HFFc6 (cell line): ENCODE measurements at regions not wholly inside any gene's neighbourhood (a gene's known extent, or its start where the extent isn't known, plus 50 kb on each side); places are given as distances from the start of the nearest gene placed in this dataset.
"Not testable (repeated sequence)": the region's sequence is repeated elsewhere in the genome, so short reads cannot be mapped to it uniquely, and the experiment has no call there.

ENCODE experiments used
- DNase-seq: peaks from one replicate; pipeline ENCODE4 v3.0.0-alpha.2; 2018
- H3K27ac Mint-ChIP-seq: 2 replicates; pipeline ENCODE4 v1.8.0; 2020; ENCODE audit warnings: mild to moderate bottlenecking, mixed read lengths
- H3K27me3 Mint-ChIP-seq: 2 replicates; pipeline ENCODE4 v1.8.0; 2021; ENCODE audit warnings: mild to moderate bottlenecking, moderate library complexity, mixed read lengths; ENCODE audit not compliant: insufficient read depth
- H3K36me3 Mint-ChIP-seq: 2 replicates; pipeline ENCODE4 v1.8.0; 2021; ENCODE audit warnings: low read depth, mixed read lengths
- H3K4me1 Mint-ChIP-seq: 2 replicates; pipeline ENCODE4 v1.8.0; 2020; ENCODE audit warnings: low read depth, mixed read lengths
- H3K4me3 Mint-ChIP-seq: 2 replicates; pipeline ENCODE4 v1.8.0; 2020; ENCODE audit warnings: mild to moderate bottlenecking, moderate library complexity, mixed read lengths
- H3K9me3 Mint-ChIP-seq: 2 replicates; pipeline ENCODE4 v1.8.0; 2020; ENCODE audit warnings: mild to moderate bottlenecking, mixed read lengths
- TF ChIP-seq, protein P1 (sequence below): fragments of 200-600 bp; sonication (generic); IDR thresholded peaks from 2 replicates; pipeline ENCODE4 v1.5.0; 2021; ENCODE audit warnings: antibody characterized with exemption, mild to moderate bottlenecking

GRCh38 chr4:126411047-126411446 is 1096.3 kb downstream of the FAT4 start:
- TF ChIP-seq, protein P1, sequence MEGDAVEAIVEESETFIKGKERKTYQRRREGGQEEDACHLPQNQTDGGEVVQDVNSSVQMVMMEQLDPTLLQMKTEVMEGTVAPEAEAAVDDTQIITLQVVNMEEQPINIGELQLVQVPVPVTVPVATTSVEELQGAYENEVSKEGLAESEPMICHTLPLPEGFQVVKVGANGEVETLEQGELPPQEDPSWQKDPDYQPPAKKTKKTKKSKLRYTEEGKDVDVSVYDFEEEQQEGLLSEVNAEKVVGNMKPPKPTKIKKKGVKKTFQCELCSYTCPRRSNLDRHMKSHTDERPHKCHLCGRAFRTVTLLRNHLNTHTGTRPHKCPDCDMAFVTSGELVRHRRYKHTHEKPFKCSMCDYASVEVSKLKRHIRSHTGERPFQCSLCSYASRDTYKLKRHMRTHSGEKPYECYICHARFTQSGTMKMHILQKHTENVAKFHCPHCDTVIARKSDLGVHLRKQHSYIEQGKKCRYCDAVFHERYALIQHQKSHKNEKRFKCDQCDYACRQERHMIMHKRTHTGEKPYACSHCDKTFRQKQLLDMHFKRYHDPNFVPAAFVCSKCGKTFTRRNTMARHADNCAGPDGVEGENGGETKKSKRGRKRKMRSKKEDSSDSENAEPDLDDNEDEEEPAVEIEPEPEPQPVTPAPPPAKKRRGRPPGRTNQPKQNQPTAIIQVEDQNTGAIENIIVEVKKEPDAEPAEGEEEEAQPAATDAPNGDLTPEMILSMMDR, result no peak
- DNase-seq, result no peak
- Mint-ChIP-seq H3K36me3 (no peaks in the 10 kb centered on the region), H3K9me3 (no peaks in the 10 kb centered on the region; the same call in none of the 2 replicates), H3K4me3 (no peak overlapping the region), H3K27ac (no peak overlapping the region), H3K4me1 (no peaks in the 10 kb centered on the region), H3K27me3 (peaks cover 1% of the 10 kb centered on the region; the same call in 1 of the 2 replicates)

GRCh38 chr4:126412310-126412709 is 1097.6 kb downstream of the FAT4 start:
- DNase-seq, H3K27me3 Mint-ChIP-seq, H3K9me3 Mint-ChIP-seq, H3K27ac Mint-ChIP-seq, H3K36me3 Mint-ChIP-seq, H3K4me1 Mint-ChIP-seq, H3K4me3 Mint-ChIP-seq: not testable (repeated sequence)

DNA sequence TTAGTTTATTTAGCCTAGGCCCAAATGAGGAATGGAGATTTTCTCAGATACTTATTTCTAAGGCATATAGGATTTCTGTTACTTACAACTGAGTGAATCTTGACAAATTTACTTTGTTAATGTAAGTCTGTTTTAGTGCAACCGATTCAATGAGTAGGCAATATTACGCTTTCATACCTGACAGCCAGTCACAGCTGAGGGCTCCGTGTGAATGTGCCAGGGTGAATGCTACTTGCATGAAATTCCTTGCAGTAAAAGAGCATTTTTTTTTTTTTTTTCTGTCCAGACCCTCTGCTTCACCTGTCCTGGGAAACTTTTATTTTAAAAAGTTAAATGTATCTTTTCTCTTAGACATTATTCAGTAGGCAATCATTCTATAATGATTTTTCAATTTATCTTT is 1100.0 kb downstream of the FAT4 start:
- peaks cover 1% of the 10 kb centered on the region; the same call in 1 of the 2 replicates for H3K27me3 Mint-ChIP-seq
- peaks cover 11% of the 10 kb centered on the region for H3K9me3 Mint-ChIP-seq
- no peaks in the 10 kb centered on the region for H3K36me3 Mint-ChIP-seq
- H3K4me3 Mint-ChIP-seq, result no peak overlapping the region
- no peak overlapping the region for H3K27ac Mint-ChIP-seq
- no peaks in the 10 kb centered on the region for H3K4me1 Mint-ChIP-seq
- TF ChIP-seq, protein P1, result no peak
- no peak for DNase-seq

GRCh38 chr4:126419266-126419665 is 1104.5 kb downstream of the FAT4 start:
- no peak for DNase-seq
- TF ChIP-seq, protein P1, result no peak
- Mint-ChIP-seq H3K27me3 (no peaks in the 10 kb centered on the region; the same call in 1 of the 2 replicates), H3K4me3 (no peak overlapping the region), H3K4me1 (no peaks in the 10 kb centered on the region), H3K9me3 (peaks cover 23% of the 10 kb centered on the region), H3K27ac (no peak overlapping the region), H3K36me3 (0 out of 2 replicates have a peak, but pooled peaks cover 4% of the 10 kb centered on the region)

GRCh38 chr4:126427853-126428252 is 1113.1 kb downstream of the FAT4 start:
- DNase-seq, result no peak
- Mint-ChIP-seq H3K27ac (no peak overlapping the region), H3K4me1 (no peaks in the 10 kb centered on the region), H3K9me3 (peaks cover 3% of the 10 kb centered on the region; the same call in 1 of the 2 replicates), H3K27me3 (no peaks in the 10 kb centered on the region), H3K4me3 (no peak overlapping the region), H3K36me3 (no peaks in the 10 kb centered on the region)
- TF ChIP-seq, protein P1, result no peak

GRCh38 chr4:126431049-126431448 is 1116.3 kb downstream of the FAT4 start:
- Mint-ChIP-seq H3K4me3 (no peak overlapping the region), H3K36me3 (no peaks in the 10 kb centered on the region), H3K27me3 (no peaks in the 10 kb centered on the region), H3K9me3 (peaks cover 6% of the 10 kb centered on the region; the same call in 1 of the 2 replicates), H3K4me1 (no peaks in the 10 kb centered on the region), H3K27ac (no peak overlapping the region)
- DNase-seq, result no peak
- TF ChIP-seq, protein P1, result no peak
